C4-2B (cell line): ENCODE measurements at regions not wholly inside any gene's neighbourhood (a gene's known extent, or its start where the extent isn't known, plus 50 kb on each side); places are given as distances from the start of the nearest gene placed in this dataset.

ENCODE experiments used
- CTCF ChIP-seq: fragments of 450-650 bp; conservative IDR thresholded peaks from 2 replicates; pipeline ENCODE4 v1.5.1; 2017; ENCODE audit warnings: mild to moderate bottlenecking
- ZFX ChIP-seq: fragments of 450-650 bp; IDR thresholded peaks from 2 replicates; pipeline ENCODE4 v1.6.1; 2017

GRCh38 chr13:50098693-50099092 lies 83.4 kb downstream of the KCNRG start:
- TF ChIP-seq CTCF = no peak
- no peak for TF ChIP-seq ZFX
